IMR-90 (cell line): ENCODE measurements at regions not wholly inside any gene's neighbourhood (a gene's known extent, or its start where the extent isn't known, plus 50 kb on each side); places are given as distances from the start of the nearest gene placed in this dataset.

Source experiments
- ATAC-seq: fragments of 200-7000 bp; cut with Tn5 transposase; 2 replicates; pipeline ENCODE4 v1.9.1; 2020; ENCODE audit warnings: low read depth, mild to moderate bottlenecking, moderate library complexity
- BruUV-seq: library from RNA; stranded (reverse); fragments of 400-500 nt; replicated peaks from 2 replicates; lab custom pipeline; 2021; lab: Mats Ljungman, UMichigan
- CTCF ChIA-PET: fragments of 300-600 bp; formaldehyde crosslinking; extraction: SDS; loops from one replicate; lab custom pipeline; 2021; ENCODE audit warnings: antibody characterized with exemption; lab: Yijun Ruan, JAX
- POLR2A ChIA-PET: fragments of 300-600 bp; sonication (Branson Sonifier 250); formaldehyde crosslinking; loops from one replicate; lab custom pipeline; 2022; ENCODE audit warnings: antibody characterized with exemption; ENCODE audit not compliant: unreplicated experiment; lab: Charles Lee
- DNase-seq: peaks from one replicate; pipeline ENCODE4 v3.0.0; 2013
- H2AFZ ChIP-seq: replicated peaks from 2 replicates; pipeline ENCODE3; 2013; ENCODE audit warnings: low read length, mild to moderate bottlenecking; ENCODE audit not compliant: poor library complexity
- H2AK5ac ChIP-seq: 2 replicates; pipeline ENCODE4 v1.6.1; 2013; ENCODE audit warnings: low read depth, low read length, inconsistent platforms
- H2AK9ac ChIP-seq: replicated peaks from 2 replicates; pipeline ENCODE3; 2013; ENCODE audit warnings: mild to moderate bottlenecking, low read depth, low read length, moderate library complexity; ENCODE audit not compliant: poor library complexity
- H2BK120ac ChIP-seq: 2 replicates; pipeline ENCODE4 v1.6.1; 2013; ENCODE audit warnings: low read depth, low read length, inconsistent platforms
- H2BK15ac ChIP-seq: 3 replicates; pipeline ENCODE4 v1.6.1; 2013; ENCODE audit warnings: low read depth, low read length, inconsistent platforms
- H2BK20ac ChIP-seq: 2 replicates; pipeline ENCODE4 v1.6.1; 2013; ENCODE audit warnings: low read depth, mild to moderate bottlenecking, inconsistent platforms, low read length, moderate library complexity
- H2BK5ac ChIP-seq: 2 replicates; pipeline ENCODE4 v1.6.1; 2013; ENCODE audit warnings: mild to moderate bottlenecking, low read depth, low read length, inconsistent platforms; ENCODE audit not compliant: poor library complexity, severe bottlenecking
- H3K14ac ChIP-seq: replicated peaks from 2 replicates; pipeline ENCODE4 v1.6.1; 2013; ENCODE audit warnings: low read depth, low read length, inconsistent platforms
- H3K18ac ChIP-seq: 2 replicates; pipeline ENCODE4 v1.6.1; 2013; ENCODE audit warnings: low read depth, low read length, control low read depth
- H3K23ac ChIP-seq: 2 replicates; pipeline ENCODE4 v1.6.1; 2013; ENCODE audit warnings: low read depth, low read length, inconsistent platforms
- H3K27ac ChIP-seq: 2 replicates; pipeline ENCODE4 v1.5.1; 2013; ENCODE audit warnings: mild to moderate bottlenecking, control low read depth, low read length; ENCODE audit not compliant: insufficient read depth
- H3K27me3 ChIP-seq: 2 replicates; pipeline ENCODE4 v1.6.1; 2013; ENCODE audit warnings: low read length; ENCODE audit not compliant: control insufficient read depth, insufficient read depth
- H3K36me3 ChIP-seq: 2 replicates; pipeline ENCODE4 v1.6.1; 2013; ENCODE audit warnings: low read length, mixed read lengths; ENCODE audit not compliant: control insufficient read depth, insufficient read depth
- H3K4ac ChIP-seq: 2 replicates; pipeline ENCODE4 v1.6.1; 2013; ENCODE audit warnings: low read depth, low read length, inconsistent platforms
- H3K4me1 ChIP-seq: 2 replicates; pipeline ENCODE4 v1.6.1; 2013; ENCODE audit warnings: low read length, mixed read lengths; ENCODE audit not compliant: control insufficient read depth, insufficient read depth
- H3K4me2 ChIP-seq: 2 replicates; pipeline ENCODE4 v1.6.1; 2013; ENCODE audit warnings: low read depth, mild to moderate bottlenecking, control low read depth, low read length, moderate library complexity
- H3K4me3 ChIP-seq: 2 replicates; pipeline ENCODE4 v1.5.1; 2013; ENCODE audit warnings: low read depth, mild to moderate bottlenecking, control low read depth, low read length, moderate library complexity; ENCODE audit not compliant: insufficient read depth
- H3K56ac ChIP-seq: 2 replicates; pipeline ENCODE4 v1.6.1; 2013; ENCODE audit warnings: low read length, inconsistent platforms; ENCODE audit not compliant: insufficient read depth; ENCODE audit errors: extremely low read depth
- H3K79me1 ChIP-seq, 2 experiments: 2 replicates each; pipeline ENCODE4 v1.6.1; 2013; ENCODE audit warnings: low read length in 2 of 2, inconsistent platforms in 1 of 2, low read depth in 1 of 2
- H3K9ac ChIP-seq: 2 replicates; pipeline ENCODE4 v1.6.1; 2013; ENCODE audit warnings: low read depth, low read length, control low read depth
- H3K9me1 ChIP-seq: 2 replicates; pipeline ENCODE4 v1.6.1; 2013; ENCODE audit warnings: low read length, inconsistent platforms; ENCODE audit not compliant: insufficient read depth
- H3K9me3 ChIP-seq: 2 replicates; pipeline ENCODE4 v1.6.1; 2013; ENCODE audit warnings: low read length; ENCODE audit not compliant: control insufficient read depth, insufficient read depth
- H4K20me1 ChIP-seq: 2 replicates; pipeline ENCODE4 v1.6.1; 2013; ENCODE audit warnings: low read length, inconsistent platforms; ENCODE audit not compliant: insufficient read depth
- H4K5ac ChIP-seq: 2 replicates; pipeline ENCODE4 v1.6.1; 2013; ENCODE audit warnings: mild to moderate bottlenecking, low read depth, low read length, control low read depth
- H4K8ac ChIP-seq, 2 experiments: 2 replicates each; pipeline ENCODE4 v1.6.1; 2013; ENCODE audit warnings: low read depth in 2 of 2, low read length in 2 of 2, control low read depth in 1 of 2, inconsistent platforms in 1 of 2
- H4K91ac ChIP-seq: 2 replicates; pipeline ENCODE4 v1.6.1; 2013; ENCODE audit warnings: low read depth, low read length, inconsistent platforms; ENCODE audit not compliant: insufficient read depth
- CEBPB ChIP-seq: IDR thresholded peaks from 2 replicates; pipeline ENCODE4 v1.6.1; 2012; ENCODE audit warnings: low read depth, low read length, improper control_type of control experiment
- CHD1 ChIP-seq: IDR thresholded peaks from 2 replicates; pipeline ENCODE4 v1.6.1; 2012; ENCODE audit warnings: low read depth, low read length, improper control_type of control experiment
- FOS ChIP-seq: fragments of 150-350 bp; IDR thresholded peaks from 2 replicates; pipeline ENCODE4 v1.6.1; 2016; ENCODE audit warnings: low read depth, low read length
- NFE2L2 ChIP-seq: fragments of 150-350 bp; IDR thresholded peaks from 2 replicates; pipeline ENCODE4 v1.6.1; 2016; ENCODE audit warnings: low read depth, mild to moderate bottlenecking, low read length
- POLR2A ChIP-seq: IDR thresholded peaks from 2 replicates; pipeline ENCODE4 v1.6.1; 2012; ENCODE audit warnings: mild to moderate bottlenecking, low read depth, low read length
- RFX5 ChIP-seq: IDR thresholded peaks from 2 replicates; pipeline ENCODE4 v1.8.0; 2012; ENCODE audit warnings: low read depth, mild to moderate bottlenecking, low read length, moderate library complexity
- WGBS, 2 experiments: methylation state at CpG; one replicate each; pipeline versions ENCODE4 v1.1.5 to v1.1.7; 2013; ENCODE audit warnings: missing lambda C conversion rate in 2 of 2; ENCODE audit not compliant: insufficient read length in 1 of 2; ENCODE audit errors: extremely low coverage in 2 of 2; 5-methylcytosine and 5-hydroxymethylcytosine counted together
- dilution Hi-C: fragments of 300-500 bp; cut with HindIII; formaldehyde crosslinking; loops from one replicate; pipeline ENCODE4 v1.14.3; 2018; ENCODE audit warnings: low sequenced_read_pairs; ENCODE audit not compliant: unreplicated experiment
- in situ Hi-C: fragments of 300-500 bp; cut with MboI; formaldehyde crosslinking; loops from 3 replicates; pipeline ENCODE4 v1.14.3; 2019; ENCODE audit warnings: low sequenced_read_pairs, inconsistent platforms, mixed read lengths
- intact Hi-C: fragments of 100-400 bp; cut with micrococcal nuclease; formaldehyde crosslinking; loops from 2 replicates; pipeline ENCODE4 v1.10.0; 2022

DNA sequence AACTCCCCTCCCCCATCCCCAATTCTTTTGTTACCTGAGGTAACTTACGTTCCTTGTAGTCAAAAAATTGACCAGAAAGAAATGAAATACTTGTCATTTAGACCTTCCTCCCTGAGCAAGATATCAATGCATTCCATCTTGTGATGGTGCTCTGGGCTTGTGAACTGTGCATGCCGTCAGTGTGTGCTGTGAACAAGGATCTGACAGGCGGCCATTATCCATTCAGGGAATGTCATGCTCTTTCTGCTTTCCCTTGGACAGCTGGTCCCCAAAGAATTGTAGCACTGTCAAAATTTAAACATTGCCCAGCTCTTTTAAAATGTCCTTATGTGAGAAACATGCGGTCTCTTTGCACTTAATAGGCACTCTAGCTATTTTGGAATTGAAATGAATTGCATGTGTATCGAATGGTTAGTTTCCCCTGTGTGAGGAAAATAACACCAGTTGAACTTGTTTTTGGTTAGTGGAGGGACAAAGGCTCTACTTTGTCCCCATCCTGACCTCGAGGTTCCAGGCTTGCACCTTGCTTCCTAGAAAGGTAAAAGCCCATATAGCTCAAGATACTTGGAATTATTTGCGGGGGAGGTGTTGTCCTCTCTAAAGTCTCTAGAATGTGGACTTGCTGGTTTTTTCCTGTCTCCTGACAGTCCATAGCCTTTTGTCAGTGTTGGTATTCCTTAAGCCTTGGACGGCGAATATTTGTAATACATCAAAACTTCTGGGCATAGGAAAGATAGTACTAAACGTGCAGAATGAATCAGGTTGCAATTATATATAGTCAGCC lies 350.9 kb downstream of the NUP35 start:
- BruUV-seq: no TSS peak

More for the DNA sequence above, 350.9 kb downstream of the NUP35 start:
- 40% methylated on average over 1 of the region's 10 CpGs; no CpG with 5 or more reads in 1 of the 2 experiments for WGBS, 2 experiments
- Histone ChIP-seq H3K27ac (no peak overlapping the region), H3K18ac (no peak overlapping the region), H2AK9ac (no peak overlapping the region), H4K8ac (no peak overlapping the region), H4K5ac (no peak overlapping the region), H2AFZ (no peak overlapping the region), H3K27me3 (no peaks in the 10 kb centered on the region), H3K4ac (no peak overlapping the region), H4K20me1 (no peaks in the 10 kb centered on the region), H3K36me3 (no peaks in the 10 kb centered on the region), H3K4me3 (no peak overlapping the region), H3K56ac (no peak overlapping the region), H3K9me1 (no peaks in the 10 kb centered on the region), H3K4me2 (no peak overlapping the region), H3K14ac (no peak overlapping the region), H2AK5ac (no peak overlapping the region), H3K4me1 (no peaks in the 10 kb centered on the region), H3K23ac (no peak overlapping the region), H2BK15ac (no peak overlapping the region), H3K9me3 (peaks cover 10% of the 10 kb centered on the region), H2BK20ac (no peak overlapping the region), H2BK120ac (no peak overlapping the region), H3K79me1 (no peaks in the 10 kb centered on the region), H3K9ac (no peak overlapping the region), H4K91ac (no peak overlapping the region), H2BK5ac (no peak overlapping the region)
- POLR2A ChIA-PET: no interaction called here
- CTCF ChIA-PET: no interaction called here
- no peak for TF ChIP-seq CHD1
- TF ChIP-seq CEBPB: no peak
- TF ChIP-seq POLR2A: no peak
- TF ChIP-seq RFX5: no peak
- TF ChIP-seq FOS: no peak
- no peak for TF ChIP-seq NFE2L2
- no peak for ATAC-seq
- intact Hi-C loops (no loop called here), in situ Hi-C loops (no loop called here), dilution Hi-C loops (no loop called here)
- DNase-seq: no peak
